ENCODE measurements at regions not wholly inside any gene's neighbourhood (a gene's known extent, or its start where the extent isn't known, plus 50 kb on each side); places are given as distances from the start of the nearest gene placed in this dataset.
"Not testable (repeated sequence)": the region's sequence is repeated elsewhere in the genome, so short reads cannot be mapped to it uniquely, and the experiment has no call there.

DNA sequence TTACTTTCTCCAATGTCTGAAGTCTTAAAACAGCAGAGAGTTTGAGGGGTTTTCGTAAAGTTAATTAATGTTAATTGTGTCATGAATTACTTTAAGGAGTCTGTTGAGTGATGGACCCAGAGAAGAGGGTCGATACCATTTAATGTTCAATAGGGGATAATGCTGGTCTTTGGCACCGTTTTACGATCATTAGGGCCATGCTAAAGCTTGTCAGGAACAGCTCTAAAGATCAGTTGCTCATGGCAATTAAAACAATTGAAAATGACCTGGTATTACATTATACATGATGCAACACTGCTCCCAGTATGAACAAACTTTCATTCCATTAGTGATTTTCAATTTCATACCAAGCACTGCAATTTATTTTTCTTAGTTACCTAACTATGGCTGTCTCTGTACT is 296.9 kb downstream of the ETV1 start:
- no peak for ATAC-seq
- Mint-ChIP-seq H3K4me3 (no peak overlapping the region), H3K4me1 (no peaks in the 10 kb centered on the region), H3K27ac (no peak overlapping the region), H3K27me3 (no peaks in the 10 kb centered on the region), H3K9me3 (ENCODE audit: low read depth) (no peaks in the 10 kb centered on the region), H3K36me3 (ENCODE audit: low read depth) (no peaks in the 10 kb centered on the region)
- CTCF ChIA-PET, result no interaction called here
- intact Hi-C loops (cut with DNase I, micrococcal nuclease), result no loop called here
- no peak for DNase-seq
- POLR2A ChIA-PET, result no interaction called here

DNA sequence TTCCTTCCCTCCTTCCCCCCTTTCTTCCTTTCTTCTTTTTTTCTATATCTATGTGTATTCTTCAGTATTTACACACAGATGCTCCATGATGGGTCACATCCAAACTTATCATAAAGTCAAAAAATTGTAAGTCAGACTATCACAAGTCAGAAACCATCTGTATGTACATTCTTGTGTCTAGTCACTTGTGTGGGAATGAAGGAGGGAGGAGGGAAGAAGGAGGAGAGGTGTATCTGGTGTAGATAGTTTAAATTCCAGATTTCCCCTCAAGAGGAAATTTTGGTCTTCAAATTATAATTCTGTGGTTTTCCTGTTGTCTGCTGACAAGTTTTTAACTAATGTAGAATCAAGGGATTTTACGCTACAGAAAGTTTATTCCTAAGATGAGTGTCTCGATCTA is 287.2 kb downstream of the ETV1 start:
- ATAC-seq, result no peak
- ChIA-PET POLR2A (no interaction called here), CTCF (no interaction called here)
- H3K9me3 Mint-ChIP-seq (ENCODE audit: low read depth), result peaks cover 4% of the 10 kb centered on the region
- no peak overlapping the region for H3K27ac Mint-ChIP-seq
- no peaks in the 10 kb centered on the region for H3K27me3 Mint-ChIP-seq
- no peak for DNase-seq
- no peaks in the 10 kb centered on the region for H3K36me3 Mint-ChIP-seq (ENCODE audit: low read depth)
- no peak overlapping the region for H3K4me3 Mint-ChIP-seq
- intact Hi-C loops (cut with DNase I, micrococcal nuclease), result no loop called here
- H3K4me1 Mint-ChIP-seq, result no peaks in the 10 kb centered on the region

DNA sequence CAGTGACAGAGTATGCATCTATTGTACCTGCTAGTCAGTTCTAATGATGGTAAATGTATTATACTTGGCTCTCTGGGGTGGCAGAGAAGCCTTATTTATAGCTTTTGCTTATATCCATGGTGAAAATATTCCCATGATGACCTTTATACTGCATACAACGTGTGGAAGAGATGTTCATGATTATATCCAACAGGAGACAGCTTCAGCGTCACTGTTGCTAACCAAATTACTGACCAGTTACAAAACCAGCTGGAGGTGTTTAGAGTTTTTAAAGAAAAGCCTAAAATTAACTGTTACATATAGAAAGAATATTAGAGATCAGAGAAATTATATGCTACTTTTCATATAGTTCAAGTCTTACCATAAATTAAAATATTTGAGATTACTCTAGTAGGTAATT is 280.8 kb downstream of the ETV1 start:
- ChIA-PET CTCF (no interaction called here), POLR2A (no interaction called here)
- Mint-ChIP-seq H3K9me3 (ENCODE audit: low read depth) (peaks cover 4% of the 10 kb centered on the region), H3K4me1 (no peaks in the 10 kb centered on the region), H3K27ac (no peak overlapping the region), H3K4me3 (no peak overlapping the region), H3K27me3 (no peaks in the 10 kb centered on the region), H3K36me3 (ENCODE audit: low read depth) (no peaks in the 10 kb centered on the region)
- intact Hi-C loops (cut with DNase I, micrococcal nuclease), result no loop called here
- ATAC-seq, result no peak
- DNase-seq, result no peak

DNA sequence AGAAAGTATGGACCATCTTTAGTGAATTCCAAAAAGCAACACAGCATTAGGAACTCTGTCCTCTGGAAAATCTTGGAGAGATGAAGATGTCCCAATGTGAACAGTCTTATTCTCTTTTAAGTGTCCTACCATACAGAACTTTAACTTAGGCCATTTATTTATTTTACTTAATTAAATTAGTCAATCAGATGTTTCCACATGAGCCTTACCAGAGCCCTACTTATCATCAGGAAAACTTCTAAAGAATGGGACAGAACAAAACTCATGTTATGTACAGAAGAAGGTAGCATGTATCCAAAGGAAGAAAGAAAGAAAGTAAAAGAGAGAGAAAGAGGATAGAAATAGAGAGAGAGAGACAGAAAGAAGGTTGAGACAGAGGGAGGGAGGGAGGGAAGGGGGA is 276.4 kb downstream of the ETV1 start:
- POLR2A ChIA-PET, result no interaction called here

DNA sequence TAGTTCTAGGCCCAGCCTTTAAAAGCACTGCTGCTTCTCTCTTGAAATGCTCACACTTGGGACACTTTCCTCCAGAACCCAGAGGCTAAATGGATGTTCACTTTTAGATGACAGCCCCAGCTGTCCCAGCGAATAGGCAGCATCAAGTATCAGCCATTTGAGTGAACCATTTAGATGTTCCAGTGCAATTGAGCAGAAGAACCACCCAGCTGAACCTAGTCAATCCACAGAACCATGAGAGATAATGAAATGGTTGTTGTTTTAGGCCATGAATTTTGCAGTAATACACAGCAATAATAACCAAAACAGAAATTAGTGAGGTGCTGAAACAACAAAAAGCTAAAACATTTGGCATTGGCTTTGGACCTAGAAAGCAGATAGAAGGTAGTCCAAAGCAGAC is 273.9 kb downstream of the ETV1 start:
- intact Hi-C loops (cut with DNase I, micrococcal nuclease), result no loop called here
- POLR2A ChIA-PET, result no interaction called here
- DNase-seq (no peak), ATAC-seq (no peak)
- Mint-ChIP-seq H3K4me3 (no peak overlapping the region), H3K27me3 (no peaks in the 10 kb centered on the region), H3K27ac (no peak overlapping the region), H3K36me3 (ENCODE audit: low read depth) (no peaks in the 10 kb centered on the region), H3K9me3 (ENCODE audit: low read depth) (peaks cover 9% of the 10 kb centered on the region), H3K4me1 (no peaks in the 10 kb centered on the region)
- CTCF ChIA-PET, result no interaction called here

More for the DNA sequence above, 276.4 kb downstream of the ETV1 start:
- Mint-ChIP-seq H3K36me3 (ENCODE audit: low read depth) (no peaks in the 10 kb centered on the region), H3K4me3 (no peak overlapping the region), H3K27me3 (no peaks in the 10 kb centered on the region), H3K27ac (no peak overlapping the region), H3K4me1 (no peaks in the 10 kb centered on the region), H3K9me3 (ENCODE audit: low read depth) (peaks cover 9% of the 10 kb centered on the region)
- intact Hi-C loops (cut with DNase I, micrococcal nuclease), result no loop called here
- CTCF ChIA-PET, result no interaction called here
- DNase-seq (no peak), ATAC-seq (no peak)

DNA sequence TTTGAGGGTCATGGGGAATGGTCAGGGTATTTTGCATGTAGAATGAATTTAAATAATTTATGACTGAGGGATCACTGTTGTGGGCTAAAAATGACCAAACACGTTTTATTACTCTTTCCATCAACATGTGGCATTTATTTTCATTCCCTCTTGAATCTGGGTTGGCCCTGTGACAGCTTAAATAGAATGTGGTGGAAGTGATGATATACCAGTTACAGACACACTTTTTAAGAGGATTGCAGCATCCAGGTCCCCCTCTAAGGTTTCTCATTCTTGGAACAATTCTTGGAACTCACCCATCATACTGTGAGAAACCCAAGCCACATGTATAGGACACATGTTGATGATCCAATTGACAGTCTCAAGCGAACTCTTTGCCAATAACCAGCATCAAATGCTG is 272.4 kb downstream of the ETV1 start:
- Mint-ChIP-seq H3K9me3 (ENCODE audit: low read depth) (peaks cover 9% of the 10 kb centered on the region), H3K4me3 (no peak overlapping the region), H3K27ac (no peak overlapping the region), H3K27me3 (no peaks in the 10 kb centered on the region), H3K4me1 (no peaks in the 10 kb centered on the region), H3K36me3 (ENCODE audit: low read depth) (no peaks in the 10 kb centered on the region)
- intact Hi-C loops (cut with DNase I, micrococcal nuclease), result no loop called here
- ATAC-seq, result no peak
- CTCF ChIA-PET, result no interaction called here
- POLR2A ChIA-PET, result no interaction called here
- no peak for DNase-seq

DNA sequence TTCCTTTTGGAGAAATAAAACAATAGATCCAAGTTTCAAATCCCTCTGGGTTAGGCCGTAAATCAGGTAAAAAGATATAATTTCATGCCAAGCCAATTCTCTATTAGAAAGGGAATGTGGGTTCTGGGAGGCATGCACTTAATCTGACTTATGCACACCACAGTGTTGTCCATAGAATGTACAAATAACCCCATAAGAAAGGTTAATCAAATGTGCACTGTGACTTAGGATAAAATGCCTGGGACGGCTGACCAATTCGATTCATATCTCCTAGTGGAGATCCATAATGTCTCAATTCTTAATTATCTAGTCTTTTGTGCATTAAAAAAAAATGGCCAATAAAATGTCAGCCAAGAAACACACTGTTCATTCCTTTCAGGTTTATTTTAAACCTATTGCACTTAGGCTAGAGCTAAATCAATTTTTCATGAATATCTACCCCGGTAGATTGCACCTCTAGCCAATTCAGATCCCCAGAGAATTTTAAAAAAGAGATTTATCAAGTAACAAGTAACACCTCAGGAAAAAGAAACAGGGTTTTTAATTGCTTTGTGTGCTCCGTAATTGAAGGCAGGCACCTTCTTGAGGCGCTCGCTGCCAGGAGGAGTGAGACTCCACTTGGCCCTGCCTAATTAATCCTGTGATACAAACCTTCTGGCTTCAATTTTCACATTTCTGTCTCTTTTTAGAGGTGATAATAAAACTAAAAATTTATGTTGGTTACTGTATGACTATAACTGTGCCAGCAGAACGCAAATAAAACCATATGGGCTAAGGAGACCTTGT is 265.1 kb downstream of the ETV1 start:
- CTCF ChIA-PET, result interaction anchor here (1.5 kb wide), 1 partner anchor 442 kb away, joined by 3 read pairs; no protein-coding TSS in a partner anchor
- Mint-ChIP-seq H3K36me3 (ENCODE audit: low read depth) (no peaks in the 10 kb centered on the region), H3K4me1 (no peaks in the 10 kb centered on the region), H3K9me3 (ENCODE audit: low read depth) (no peaks in the 10 kb centered on the region), H3K4me3 (no peak overlapping the region), H3K27me3 (no peaks in the 10 kb centered on the region), H3K27ac (no peak overlapping the region)
- POLR2A ChIA-PET, result no interaction called here
- ATAC-seq, result no peak
- intact Hi-C loops (cut with DNase I, micrococcal nuclease), result no loop called here
- DNase-seq, result no peak

DNA sequence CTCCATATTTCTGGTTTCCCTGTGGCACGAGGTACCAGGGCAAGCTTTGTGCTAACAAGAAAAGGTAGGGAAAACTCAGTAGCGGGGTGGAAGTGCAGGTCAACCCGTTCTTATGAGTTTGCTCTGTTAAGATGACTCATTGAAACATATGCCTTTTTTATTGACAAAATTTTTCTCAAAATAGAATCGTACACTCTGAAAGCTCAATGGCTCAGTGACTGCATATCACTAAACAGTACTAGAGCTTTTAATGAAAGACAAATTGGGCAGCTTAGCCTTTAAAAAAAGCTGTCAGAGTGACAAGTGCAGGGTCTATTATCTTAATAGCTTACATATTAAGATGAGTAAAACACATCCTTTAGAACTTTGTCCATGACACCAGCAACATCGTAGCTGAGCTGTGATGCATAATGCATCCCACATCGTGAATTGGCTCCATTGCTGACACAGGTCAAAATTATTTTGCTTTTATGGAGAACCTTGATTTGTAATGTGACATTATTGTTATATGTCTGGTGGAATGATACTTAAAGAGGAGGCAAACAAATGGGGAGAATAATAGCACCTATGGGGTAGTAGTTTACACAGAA is 264.4 kb downstream of the ETV1 start:
- CTCF ChIA-PET, result interaction anchor here (1.5 kb wide), 1 partner anchor 443 kb away, joined by 3 read pairs; no protein-coding TSS in a partner anchor

DNA sequence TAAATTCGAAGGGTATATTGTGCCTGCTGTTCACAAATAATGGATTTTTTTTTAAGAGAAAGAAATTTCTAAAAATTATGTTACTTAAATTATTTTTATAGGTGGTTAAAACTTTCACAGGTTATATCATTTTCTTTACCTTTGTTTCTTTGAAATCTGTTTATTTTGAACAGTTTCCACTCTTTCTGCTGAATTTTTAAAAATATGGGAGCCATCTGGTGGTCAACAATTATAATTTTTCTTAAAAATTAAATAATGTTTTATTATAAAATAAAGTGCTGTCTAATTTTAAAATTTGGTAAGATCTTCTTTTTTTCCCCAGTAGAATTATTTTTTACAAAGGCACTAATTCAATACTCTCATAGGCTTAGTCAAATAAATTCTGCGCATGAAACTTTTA is 263.9 kb downstream of the ETV1 start:
- H3K27me3 Mint-ChIP-seq, result no peaks in the 10 kb centered on the region
- ATAC-seq (no peak), DNase-seq (no peak)
- H3K36me3 Mint-ChIP-seq (ENCODE audit: low read depth), result no peaks in the 10 kb centered on the region
- intact Hi-C loops (cut with DNase I, micrococcal nuclease), result no loop called here
- no peak overlapping the region for H3K4me3 Mint-ChIP-seq
- ChIA-PET POLR2A (no interaction called here), CTCF (no interaction called here)
- H3K4me1 Mint-ChIP-seq, result no peaks in the 10 kb centered on the region
- no peaks in the 10 kb centered on the region for H3K9me3 Mint-ChIP-seq (ENCODE audit: low read depth)
- no peak overlapping the region for H3K27ac Mint-ChIP-seq

More for the DNA sequence above, 264.4 kb downstream of the ETV1 start:
- no peak overlapping the region for H3K4me3 Mint-ChIP-seq
- intact Hi-C loops (cut with DNase I, micrococcal nuclease), result no loop called here
- H3K27me3 Mint-ChIP-seq, result no peaks in the 10 kb centered on the region
- no peak overlapping the region for H3K27ac Mint-ChIP-seq
- no peaks in the 10 kb centered on the region for H3K36me3 Mint-ChIP-seq (ENCODE audit: low read depth)
- H3K9me3 Mint-ChIP-seq (ENCODE audit: low read depth), result no peaks in the 10 kb centered on the region
- POLR2A ChIA-PET, result no interaction called here
- no peak for ATAC-seq
- no peak for DNase-seq
- no peaks in the 10 kb centered on the region for H3K4me1 Mint-ChIP-seq

DNA sequence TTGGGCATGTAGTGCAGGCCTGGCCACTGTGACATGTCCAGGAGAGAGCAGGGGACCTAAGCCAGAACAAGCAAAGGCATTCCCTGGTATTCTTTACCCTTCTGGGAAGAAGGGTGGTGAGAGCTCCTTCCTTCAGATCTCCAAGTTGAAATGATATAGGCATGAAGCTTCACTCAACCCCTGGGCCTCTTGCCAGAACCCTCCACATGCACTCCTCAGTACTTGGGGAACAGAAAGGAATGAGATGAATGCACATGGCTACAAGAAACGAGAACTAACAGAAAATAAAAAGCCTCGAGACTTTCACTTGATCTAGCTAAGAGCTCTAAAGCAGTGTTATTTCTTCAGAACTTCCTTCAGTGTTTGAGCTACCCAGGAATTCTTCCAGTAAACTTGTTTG is 262.2 kb downstream of the ETV1 start:
- DNase-seq, result no peak
- intact Hi-C loops (cut with DNase I, micrococcal nuclease), result no loop called here
- Mint-ChIP-seq H3K36me3 (ENCODE audit: low read depth) (no peaks in the 10 kb centered on the region), H3K27me3 (no peaks in the 10 kb centered on the region), H3K4me3 (no peak overlapping the region), H3K9me3 (ENCODE audit: low read depth) (no peaks in the 10 kb centered on the region), H3K4me1 (no peaks in the 10 kb centered on the region), H3K27ac (no peak overlapping the region)
- ATAC-seq, result no peak
- POLR2A ChIA-PET, result interaction anchor here (0.6 kb wide), 1 partner anchor 621 kb away, joined by 4 read pairs; no protein-coding TSS in a partner anchor
- CTCF ChIA-PET, result interaction anchor here (0.6 to 1.5 kb wide), 2 partner anchors 20 to 446 kb away, joined by 3 to 5 read pairs; no protein-coding TSS in a partner anchor

DNA sequence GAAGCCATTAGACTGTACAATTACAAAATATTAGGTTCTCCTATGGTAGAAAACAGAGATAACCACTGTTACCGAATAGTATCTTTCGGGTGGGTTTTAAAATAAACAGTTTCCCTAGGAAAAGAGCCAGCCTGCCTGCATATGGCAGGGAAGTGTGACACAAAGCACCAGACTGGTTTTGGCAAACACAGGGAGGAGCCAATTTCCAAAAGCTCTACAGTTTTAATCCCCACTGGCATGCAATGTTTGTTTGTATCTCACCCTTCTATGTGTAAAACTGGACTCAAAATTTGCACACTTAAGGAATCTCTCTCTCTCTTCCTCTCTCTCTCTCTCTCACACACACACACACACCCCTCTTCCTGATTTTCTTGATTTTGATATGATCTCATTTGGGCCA is 261.7 kb downstream of the ETV1 start:
- no peak overlapping the region for H3K4me3 Mint-ChIP-seq
- no peak overlapping the region for H3K27ac Mint-ChIP-seq
- DNase-seq (no peak), ATAC-seq (no peak)
- CTCF ChIA-PET, result interaction anchor here (0.6 to 1.5 kb wide), 2 partner anchors 21 to 446 kb away, joined by 3 to 5 read pairs; no protein-coding TSS in a partner anchor
- POLR2A ChIA-PET, result no interaction called here
- no peaks in the 10 kb centered on the region for H3K4me1 Mint-ChIP-seq
- intact Hi-C loops (cut with DNase I, micrococcal nuclease), result no loop called here
- no peaks in the 10 kb centered on the region for H3K36me3 Mint-ChIP-seq (ENCODE audit: low read depth)
- H3K27me3 Mint-ChIP-seq, result no peaks in the 10 kb centered on the region
- no peaks in the 10 kb centered on the region for H3K9me3 Mint-ChIP-seq (ENCODE audit: low read depth)

DNA sequence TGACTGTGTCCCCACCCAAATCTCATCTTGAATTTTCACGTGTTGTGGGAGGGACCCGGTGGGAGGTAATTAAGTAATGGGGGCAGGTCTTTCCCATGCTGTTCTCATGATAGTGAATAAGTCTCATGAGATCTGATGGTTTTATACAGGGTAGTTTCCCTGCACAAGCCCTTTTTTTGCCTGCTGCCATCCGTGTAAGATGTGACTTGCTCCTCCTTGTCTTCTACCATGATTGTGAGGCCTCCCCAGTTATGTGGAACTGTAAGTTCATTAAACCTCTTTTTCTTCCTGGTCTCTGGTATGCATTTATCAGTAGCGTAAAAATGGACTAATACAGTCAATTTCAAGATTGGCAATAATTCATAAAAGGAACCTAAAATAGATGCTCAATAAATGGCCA is 261.0 kb downstream of the ETV1 start:
- H3K4me3 Mint-ChIP-seq; ATAC-seq; CTCF ChIA-PET; intact Hi-C loops (cut with DNase I, micrococcal nuclease); H3K4me1 Mint-ChIP-seq; H3K9me3 Mint-ChIP-seq (ENCODE audit: low read depth); H3K36me3 Mint-ChIP-seq (ENCODE audit: low read depth); POLR2A ChIA-PET; H3K27ac Mint-ChIP-seq; DNase-seq; H3K27me3 Mint-ChIP-seq: not testable (repeated sequence)
